NB4 (cell line): ENCODE measurements at regions not wholly inside any gene's neighbourhood (a gene's known extent, or its start where the extent isn't known, plus 50 kb on each side); places are given as distances from the start of the nearest gene placed in this dataset.

Experiments
- CTCF ChIP-seq: IDR thresholded peaks from one replicate; pipeline ENCODE4 v1.5.1; 2012; ENCODE audit warnings: low read depth, low read length
- MYC ChIP-seq: IDR thresholded peaks from 2 replicates; pipeline ENCODE4 v1.6.1; 2011; ENCODE audit warnings: low read depth, low read length
- POLR2A ChIP-seq: IDR thresholded peaks from 2 replicates; pipeline ENCODE4 v1.6.1; 2011; ENCODE audit warnings: mild to moderate bottlenecking; ENCODE audit not compliant: insufficient read length; ENCODE audit errors: extremely low read depth

GRCh38 chr2:66903745-66904465 lies 469.0 kb downstream of the MEIS1 start:
- no peak for TF ChIP-seq CTCF
- TF ChIP-seq POLR2A, result no peak
- TF ChIP-seq MYC, result no peak
